IMR-90 (cell line): ENCODE measurements at regions not wholly inside any gene's neighbourhood (a gene's known extent, or its start where the extent isn't known, plus 50 kb on each side); places are given as distances from the start of the nearest gene placed in this dataset.

Source experiments
- CTCF ChIP-seq: conservative IDR thresholded peaks from 2 replicates; pipeline ENCODE4 v1.5.1; 2012; ENCODE audit warnings: mild to moderate bottlenecking, low read depth, low read length, improper control_type of control experiment
- MAFK ChIP-seq: IDR thresholded peaks from 2 replicates; pipeline ENCODE4 v1.6.1; 2012; ENCODE audit warnings: low read depth, low read length, improper control_type of control experiment
- MAZ ChIP-seq: IDR thresholded peaks from 2 replicates; pipeline ENCODE4 v1.6.1; 2012; ENCODE audit warnings: low read depth, mild to moderate bottlenecking, low read length, improper control_type of control experiment, moderate library complexity, borderline replicate concordance
- NFE2L2 ChIP-seq: fragments of 150-350 bp; IDR thresholded peaks from 2 replicates; pipeline ENCODE4 v1.6.1; 2016; ENCODE audit warnings: low read depth, mild to moderate bottlenecking, low read length
- POLR2A ChIP-seq: IDR thresholded peaks from 2 replicates; pipeline ENCODE4 v1.6.1; 2012; ENCODE audit warnings: mild to moderate bottlenecking, low read depth, low read length
- RAD21 ChIP-seq: IDR thresholded peaks from 2 replicates; pipeline ENCODE4 v1.6.1; 2012; ENCODE audit warnings: low read length, improper control_type of control experiment

- TF ChIP-seq CTCF (no peak), MAFK (no peak), POLR2A (no peak), MAZ (no peak), RAD21 (no peak), NFE2L2 (no peak)
Measured at GRCh38 chr2:54061272-54061671, 54.1 kb upstream of the ACYP2 start.
